ENCODE measurements at regions not wholly inside any gene's neighbourhood (a gene's known extent, or its start where the extent isn't known, plus 50 kb on each side); places are given as distances from the start of the nearest gene placed in this dataset.
"Not testable (repeated sequence)": the region's sequence is repeated elsewhere in the genome, so short reads cannot be mapped to it uniquely, and the experiment has no call there.

DNA sequence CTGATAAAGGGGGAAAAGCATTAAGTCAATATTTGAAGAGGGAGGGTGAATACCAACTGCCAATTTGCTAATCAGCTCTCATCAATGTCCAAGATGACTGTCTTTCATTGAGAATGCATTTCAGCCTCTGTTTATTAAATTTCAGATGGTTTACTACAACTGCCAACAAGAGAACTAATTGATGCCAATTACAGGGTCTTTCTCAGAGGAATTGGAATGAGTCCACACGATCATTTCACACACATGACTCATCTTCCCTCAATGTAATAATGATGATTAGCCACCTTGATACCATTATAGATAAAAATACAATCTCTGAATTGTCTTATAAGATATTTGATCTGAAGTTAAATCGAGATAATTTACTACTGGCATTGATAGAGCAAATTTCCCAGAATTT, 1274.4 kb downstream of the ROBO2 start:
- DNase-seq (ENCODE audit: low spot score) = peak; percentile 8

GRCh38 chr3:78317774-78318173, 1277.9 kb downstream of the ROBO2 start:
- DNase-seq (ENCODE audit: low spot score) = no peak

DNA sequence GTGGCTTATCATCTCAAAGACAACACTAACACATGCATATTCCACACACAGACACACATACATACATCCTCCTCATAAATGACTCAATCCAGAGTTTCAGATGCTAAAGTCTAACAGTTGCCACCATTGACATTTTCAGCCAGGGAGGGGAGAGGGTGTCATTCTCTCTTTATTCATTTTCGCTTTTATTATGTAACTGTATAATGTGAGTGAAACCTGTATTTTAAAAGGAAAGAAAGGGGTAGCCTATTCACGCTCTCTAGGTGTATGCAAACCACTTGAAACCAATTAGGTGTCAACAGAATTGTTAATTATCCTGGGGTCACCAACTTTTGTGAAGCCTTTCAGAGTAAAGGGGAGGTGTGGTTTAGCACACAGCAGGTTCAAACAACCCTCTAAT, 1282.9 kb downstream of the ROBO2 start:
- DNase-seq (ENCODE audit: low spot score) = no peak

DNA sequence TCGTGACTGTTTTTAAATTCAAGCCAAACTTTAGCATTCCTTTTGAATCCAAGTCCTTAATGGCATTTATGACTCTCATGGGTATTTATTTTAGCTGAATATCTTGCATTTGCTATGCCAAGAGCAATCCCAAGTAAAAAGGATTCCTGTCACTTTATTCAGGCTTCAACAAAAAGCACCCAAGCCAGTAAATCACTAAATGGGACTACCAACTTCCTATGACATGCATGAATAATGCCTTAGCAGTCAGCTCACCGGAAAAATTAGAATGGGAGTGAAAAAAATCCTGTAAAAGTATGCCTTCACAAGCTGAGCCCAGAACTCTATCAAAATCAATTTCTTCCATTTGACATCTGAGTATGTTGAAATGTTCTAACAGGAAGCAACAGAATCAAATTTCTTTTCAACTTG, 1297.9 kb downstream of the ROBO2 start:
- no peak for DNase-seq (ENCODE audit: low spot score)

DNA sequence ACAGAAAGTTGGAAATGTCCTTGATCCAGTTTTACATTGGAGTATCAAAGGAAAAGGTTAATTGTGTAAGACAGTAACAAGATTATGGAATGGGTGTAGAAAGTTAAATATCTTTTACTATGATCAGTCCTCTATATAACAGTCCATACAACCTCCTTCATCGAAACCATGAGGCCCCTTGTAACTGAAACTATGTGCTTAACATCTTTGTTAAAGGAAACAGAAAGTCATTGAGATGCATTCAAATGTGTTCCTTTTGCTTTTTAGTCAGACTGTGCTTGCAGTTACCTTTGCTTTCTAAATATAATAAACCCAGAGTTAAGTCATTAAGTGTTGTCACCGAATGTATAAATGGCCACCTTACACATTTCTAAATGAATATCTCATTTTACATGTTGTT, 1298.5 kb downstream of the ROBO2 start:
- no peak for DNase-seq (ENCODE audit: low spot score)

GRCh38 chr3:78343221-78343620, 1303.3 kb downstream of the ROBO2 start:
- DNase-seq (ENCODE audit: low spot score) = no peak

DNA sequence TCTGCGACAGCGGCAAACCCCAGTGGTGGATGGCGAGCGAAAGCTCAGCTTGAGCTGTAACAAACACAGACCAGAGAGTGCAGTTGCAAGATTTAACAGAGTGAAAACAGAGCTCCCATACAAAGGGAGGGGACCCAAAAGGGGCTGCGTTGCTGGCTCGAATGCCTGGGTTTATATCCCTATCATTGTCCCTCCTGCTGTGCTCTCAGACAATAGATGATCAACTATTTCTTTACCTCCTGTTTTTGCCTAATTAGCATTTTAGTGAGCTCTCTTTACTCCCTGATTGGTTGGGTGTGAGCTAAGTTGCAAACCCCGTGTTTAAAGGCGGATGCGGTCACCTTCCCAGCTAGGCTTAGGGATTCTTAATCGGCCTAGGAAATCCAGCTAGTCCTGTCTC, 1304.4 kb downstream of the ROBO2 start:
- not testable (repeated sequence) for DNase-seq (ENCODE audit: low spot score)

DNA sequence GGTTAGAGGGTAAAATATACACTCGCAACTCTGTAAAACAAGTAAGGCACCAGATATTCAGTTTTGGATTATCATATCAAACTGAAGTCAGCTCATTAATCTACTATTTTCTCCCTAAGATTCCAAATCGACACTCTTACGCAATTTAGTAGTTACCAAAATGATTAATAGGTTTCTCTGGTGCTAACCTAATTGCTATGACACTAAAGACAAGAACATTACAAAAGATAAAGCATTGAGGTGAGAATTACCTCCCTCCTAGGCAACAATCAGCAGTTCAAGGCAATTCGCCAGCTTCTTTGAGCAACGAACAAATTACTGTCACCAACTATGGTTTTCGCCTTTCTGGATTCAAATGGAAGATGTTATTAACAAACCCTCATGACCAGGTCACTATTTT, 1305.0 kb downstream of the ROBO2 start:
- DNase-seq (ENCODE audit: low spot score) = no peak

GRCh38 chr3:78347176-78347575, 1307.3 kb downstream of the ROBO2 start:
- no peak for DNase-seq (ENCODE audit: low spot score)

DNA sequence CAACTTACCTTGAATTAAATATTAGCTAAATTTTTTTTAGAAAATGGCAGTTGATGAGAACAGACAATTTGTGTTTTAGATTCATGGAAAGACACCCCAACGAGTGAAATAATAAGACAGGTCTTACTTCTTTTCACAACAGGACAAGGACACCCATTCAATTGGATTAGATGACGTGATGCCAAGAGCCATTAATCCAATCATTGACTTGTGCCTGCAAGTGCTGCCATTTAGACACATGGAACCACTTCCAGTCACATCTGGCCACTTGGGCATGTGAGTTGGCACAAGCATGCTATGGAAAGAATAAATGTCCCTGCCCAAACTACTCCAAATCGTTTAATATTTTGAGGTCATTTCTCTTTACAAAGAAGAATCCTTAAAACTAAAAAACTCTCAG, 1308.8 kb downstream of the ROBO2 start:
- no peak for DNase-seq (ENCODE audit: low spot score)

- DNase-seq (ENCODE audit: low spot score) = no peak
Observed at GRCh38 chr3:78349571-78349970, 1309.7 kb downstream of the ROBO2 start.

DNA sequence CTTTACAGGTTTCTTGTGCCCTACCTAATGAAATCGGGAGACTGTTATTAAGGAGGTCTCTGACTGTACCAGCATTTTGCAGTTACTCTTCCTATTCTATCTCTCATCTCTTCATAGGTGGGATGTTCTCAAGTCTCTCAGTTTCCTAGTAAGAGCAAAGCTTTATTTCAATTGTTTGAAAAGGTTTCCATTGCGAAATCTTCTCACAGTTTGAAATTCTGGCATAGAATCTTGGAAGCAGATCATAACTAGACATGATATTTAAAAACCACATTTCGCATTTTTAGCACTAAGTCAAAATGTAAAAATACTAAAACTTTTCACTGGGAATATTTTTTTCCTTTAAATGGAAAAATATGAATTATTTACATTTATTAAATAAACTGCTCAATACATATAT, 1311.4 kb downstream of the ROBO2 start:
- no peak for DNase-seq (ENCODE audit: low spot score)

DNA sequence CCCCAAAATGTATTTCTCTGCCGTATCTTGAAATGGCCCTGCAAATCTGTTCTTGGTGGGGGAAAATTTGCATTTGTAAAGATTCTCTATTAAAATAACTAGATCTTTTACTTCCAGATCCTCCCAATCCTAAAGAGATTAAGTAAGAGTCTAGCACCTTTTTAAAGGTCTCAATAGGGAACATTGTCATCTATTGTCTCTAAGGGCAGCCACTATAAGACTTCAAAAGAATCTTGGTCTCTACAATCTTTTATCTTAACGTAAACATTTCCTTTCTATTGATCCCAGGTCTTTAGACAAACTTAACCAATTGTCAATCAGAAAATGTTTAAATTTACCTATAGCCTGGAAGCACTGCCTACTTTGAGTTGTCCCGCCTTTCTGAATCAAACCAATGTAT, 1313.3 kb downstream of the ROBO2 start:
- no peak for DNase-seq (ENCODE audit: low spot score)

GRCh38 chr3:78360849-78361248, 1321.0 kb downstream of the ROBO2 start:
- no peak for DNase-seq (ENCODE audit: low spot score)

DNA sequence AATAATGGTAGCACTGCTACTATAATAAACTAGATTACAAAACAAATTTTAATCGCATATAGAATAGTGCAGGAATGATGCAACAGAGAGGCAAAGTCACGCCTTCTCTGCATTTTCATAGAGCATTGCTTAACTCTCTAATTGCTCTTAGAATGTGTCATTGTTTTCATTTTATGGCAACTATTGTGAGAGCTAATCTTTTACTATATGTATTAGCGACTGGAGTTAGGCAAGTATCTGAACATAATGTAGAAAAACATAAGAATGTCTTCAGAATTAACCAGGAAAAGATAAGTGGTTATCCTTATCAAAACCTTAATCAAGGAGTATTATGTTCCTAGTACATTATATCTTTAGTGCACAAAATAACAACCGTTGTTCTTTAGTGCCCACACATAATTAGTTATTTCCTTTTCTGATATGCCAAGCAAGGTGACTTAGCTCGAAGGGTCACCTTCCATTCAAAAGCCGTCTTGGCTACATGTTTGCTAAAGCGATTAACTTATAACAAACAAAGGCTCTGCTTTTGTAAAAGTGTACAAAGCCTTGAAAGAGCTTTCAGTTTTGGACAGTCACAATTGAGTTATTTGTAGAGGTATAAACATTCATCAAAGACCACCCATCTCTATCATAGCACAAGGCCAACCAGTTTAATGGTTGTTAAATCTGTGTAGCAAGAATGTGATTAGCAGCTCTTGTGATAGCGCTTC, 1328.9 kb downstream of the ROBO2 start:
- no peak for DNase-seq (ENCODE audit: low spot score)

DNA sequence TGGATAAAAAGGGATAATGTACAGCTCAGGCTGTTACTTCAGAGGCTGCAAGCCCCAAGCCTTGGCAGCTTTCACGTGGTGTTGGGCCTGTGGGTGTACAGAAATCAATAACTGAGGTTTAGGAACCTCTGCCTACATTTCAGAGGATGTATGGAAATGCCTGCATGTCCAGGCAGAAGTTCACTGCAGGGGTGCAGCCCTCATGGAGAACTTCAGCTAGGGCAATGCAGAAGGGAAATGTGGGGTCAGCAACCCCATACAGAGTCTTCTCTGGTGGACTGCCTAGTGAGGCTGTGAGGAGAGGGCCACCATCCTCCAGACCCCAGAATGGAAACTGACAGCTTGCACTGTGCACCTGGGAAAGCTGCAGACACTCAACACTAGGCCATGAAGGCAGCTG, 1350.3 kb downstream of the ROBO2 start:
- DNase-seq (ENCODE audit: low spot score) = no peak

DNA sequence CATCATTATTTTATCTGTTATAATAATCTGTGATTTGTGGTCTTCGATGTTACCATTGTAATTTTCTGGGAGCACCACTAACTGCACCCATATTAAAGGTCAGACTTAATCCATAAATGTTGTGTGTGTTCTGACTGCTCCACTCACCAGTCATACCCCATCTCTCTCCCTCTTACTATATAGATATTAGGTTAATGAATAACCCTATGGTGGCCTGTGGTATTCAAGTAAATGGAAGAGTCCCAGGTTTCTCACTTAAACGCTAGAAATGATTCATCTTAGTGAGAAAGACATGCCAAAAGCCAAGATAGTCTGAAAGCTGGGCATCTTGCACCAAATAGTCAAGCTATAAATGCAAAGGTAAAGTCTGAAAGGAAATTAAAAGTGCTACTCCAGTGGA, 1358.5 kb downstream of the ROBO2 start:
- no peak for DNase-seq (ENCODE audit: low spot score)

GRCh38 chr3:78402720-78403119, 1362.8 kb downstream of the ROBO2 start:
- no peak for DNase-seq (ENCODE audit: low spot score)

DNA sequence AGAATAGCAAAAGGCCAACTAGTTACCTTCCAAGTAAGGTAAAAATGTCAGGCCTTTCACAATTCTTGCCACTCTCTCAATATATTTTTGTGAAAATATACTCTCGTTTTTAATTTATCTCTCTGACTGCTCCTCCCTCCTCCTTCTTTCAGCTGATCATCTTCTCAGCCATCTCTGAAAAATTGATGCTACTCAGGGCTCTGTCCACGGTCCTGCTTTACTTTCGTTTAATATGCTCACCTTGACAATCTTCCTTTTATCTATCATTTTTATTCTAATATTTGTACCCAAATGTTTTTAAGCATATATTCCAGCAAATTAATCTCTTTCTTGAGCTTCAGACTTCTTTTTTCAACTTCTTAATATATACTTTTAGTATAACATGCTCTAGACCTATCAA, 1362.1 kb downstream of the ROBO1 start:
- no peak for DNase-seq (ENCODE audit: low spot score)

DNA sequence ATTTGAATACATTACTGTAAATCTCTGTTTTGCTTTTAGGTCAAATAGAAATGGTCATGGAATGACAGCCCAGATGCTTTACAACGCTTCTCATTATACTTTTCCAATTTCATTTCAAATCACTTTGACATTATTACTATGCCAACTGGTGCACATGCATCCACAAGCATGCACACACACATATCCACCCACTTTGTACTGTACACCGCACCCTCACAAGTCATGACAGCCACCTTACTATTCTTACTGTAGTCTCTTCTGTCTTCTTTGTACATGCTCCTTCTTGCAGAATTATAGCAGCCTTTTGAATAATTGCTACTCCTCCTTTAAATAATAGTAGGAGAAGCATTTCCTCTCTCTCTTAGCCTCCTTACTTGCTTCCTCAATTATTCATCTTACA, 1361.4 kb downstream of the ROBO1 start:
- no peak for DNase-seq (ENCODE audit: low spot score)

- DNase-seq (ENCODE audit: low spot score) = no peak
Observed at GRCh38 chr3:78410077-78410476, 1357.7 kb downstream of the ROBO1 start.

DNA sequence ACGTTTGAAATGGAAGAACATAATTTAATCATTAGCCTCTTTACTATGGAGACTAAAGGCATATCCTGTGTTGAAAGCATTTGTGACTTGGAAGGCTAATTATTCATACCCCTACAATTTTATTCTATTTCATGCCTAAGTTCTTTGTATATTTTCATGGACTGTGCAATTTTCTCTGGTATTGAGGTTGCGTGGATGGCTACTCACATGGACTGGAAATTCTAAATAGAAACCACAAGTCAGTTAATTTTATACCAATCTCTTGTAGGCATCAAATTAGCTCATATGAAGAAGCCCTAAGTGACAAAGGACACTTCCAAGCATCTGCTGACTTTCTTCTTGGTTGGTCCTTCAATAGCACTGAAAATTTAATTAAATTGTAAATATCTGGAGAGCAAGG, 1353.5 kb downstream of the ROBO1 start:
- no peak for DNase-seq (ENCODE audit: low spot score)

- DNase-seq (ENCODE audit: low spot score) = no peak
Observed at GRCh38 chr3:78420611-78421010, 1347.2 kb downstream of the ROBO1 start.

DNA sequence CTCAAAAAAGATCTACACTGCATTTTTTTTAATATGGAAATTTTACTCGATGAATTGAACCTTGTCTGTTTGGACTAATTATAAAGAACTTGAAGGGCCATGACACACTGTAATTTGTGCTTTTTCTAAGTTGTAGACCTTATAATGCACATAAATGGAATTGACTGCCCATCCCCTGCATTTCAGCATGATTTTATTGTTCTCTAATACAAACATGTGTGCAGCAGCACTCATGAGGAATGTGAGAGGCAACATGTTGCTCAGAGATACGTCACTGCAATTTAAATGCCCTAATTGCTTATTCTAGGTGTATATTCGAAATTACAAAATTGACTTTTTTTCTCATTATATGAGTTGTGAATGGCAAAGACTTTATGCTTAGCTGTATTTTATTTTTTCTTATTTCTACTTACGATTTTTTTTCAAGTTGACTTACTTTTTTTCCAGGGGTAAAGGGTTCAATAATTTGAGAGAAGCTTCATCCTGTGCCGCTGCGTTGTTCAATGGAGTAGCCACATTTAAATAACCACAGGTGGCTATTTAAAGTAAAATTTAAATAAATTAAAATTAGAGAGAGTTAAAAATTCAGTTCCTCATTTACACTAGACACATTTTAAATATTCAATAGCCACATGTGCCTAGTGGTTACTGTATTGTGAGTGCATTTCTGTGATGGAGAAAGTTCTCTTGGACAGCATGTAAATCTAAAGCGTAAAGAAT, 1346.4 kb downstream of the ROBO1 start:
- no peak for DNase-seq (ENCODE audit: low spot score)
